H9 (cell line): ENCODE measurements at regions not wholly inside any gene's neighbourhood (a gene's known extent, or its start where the extent isn't known, plus 50 kb on each side); places are given as distances from the start of the nearest gene placed in this dataset.
A peak's percentile ranks its signal among the peaks of the same experiment; 100 is the strongest.

Experiments
- DNase-seq: peaks from one replicate; pipeline ENCODE4 v3.0.0-alpha.2; 2017
- H2AFZ ChIP-seq: one replicate; pipeline ENCODE4 v1.6.1; 2013; ENCODE audit warnings: mild to moderate bottlenecking, low read length, control low read depth, moderate library complexity
- H2AK5ac ChIP-seq: 2 replicates; pipeline ENCODE4 v1.6.1; 2013; ENCODE audit warnings: low read length, control low read depth, mixed read lengths; ENCODE audit not compliant: insufficient read length
- H2BK120ac ChIP-seq: one replicate; pipeline ENCODE4 v1.6.1; 2013; ENCODE audit warnings: low read depth, mild to moderate bottlenecking, low read length, control low read depth, inconsistent platforms; ENCODE audit not compliant: poor library complexity, severe bottlenecking
- H2BK12ac ChIP-seq: 2 replicates; pipeline ENCODE4 v1.6.1; 2013; ENCODE audit warnings: low read length, control low read depth, mixed read lengths, low read depth; ENCODE audit not compliant: insufficient read length
- H2BK15ac ChIP-seq: 2 replicates; pipeline ENCODE4 v1.6.1; 2013; ENCODE audit warnings: low read depth, low read length, control low read depth
- H2BK20ac ChIP-seq: one replicate; pipeline ENCODE4 v1.6.1; 2013; ENCODE audit warnings: low read depth, mild to moderate bottlenecking, low read length, control low read depth, inconsistent platforms; ENCODE audit not compliant: poor library complexity, severe bottlenecking
- H2BK5ac ChIP-seq: 2 replicates; pipeline ENCODE4 v1.6.1; 2013; ENCODE audit warnings: low read length, control low read depth, mixed read lengths; ENCODE audit not compliant: insufficient read length
- H3K14ac ChIP-seq: 2 replicates; pipeline ENCODE4 v1.6.1; 2013; ENCODE audit warnings: low read length, control low read depth; ENCODE audit not compliant: insufficient read depth
- H3K18ac ChIP-seq: 2 replicates; pipeline ENCODE4 v1.6.1; 2013; ENCODE audit warnings: low read depth, mild to moderate bottlenecking, mixed read lengths, low read length, control low read depth; ENCODE audit not compliant: insufficient read length
- H3K23ac ChIP-seq: 2 replicates; pipeline ENCODE4 v1.6.1; 2013; ENCODE audit warnings: low read length, control low read depth, mixed read lengths, low read depth; ENCODE audit not compliant: insufficient read length
- H3K23me2 ChIP-seq: 2 replicates; pipeline ENCODE4 v1.6.1; 2013; ENCODE audit warnings: low read depth, mild to moderate bottlenecking, mixed read lengths, low read length, control low read depth; ENCODE audit not compliant: insufficient read length, poor library complexity, severe bottlenecking
- H3K27ac ChIP-seq: 2 replicates; pipeline ENCODE4 v1.5.1; 2013; ENCODE audit warnings: low read length, control low read depth, mixed read lengths, low read depth; ENCODE audit not compliant: insufficient read length
- H3K27me3 ChIP-seq: 2 replicates; pipeline ENCODE4 v1.6.1; 2013; ENCODE audit warnings: low read length, control low read depth, inconsistent platforms; ENCODE audit not compliant: insufficient read depth
- H3K4ac ChIP-seq: 2 replicates; pipeline ENCODE4 v1.6.1; 2013; ENCODE audit warnings: low read depth, mild to moderate bottlenecking, control low read depth, inconsistent platforms, low read length, moderate library complexity
- H3K4me1 ChIP-seq: 2 replicates; pipeline ENCODE4 v1.6.1; 2013; ENCODE audit warnings: low read length, control low read depth, inconsistent platforms; ENCODE audit not compliant: insufficient read depth
- H3K4me2 ChIP-seq: 2 replicates; pipeline ENCODE4 v1.6.1; 2013; ENCODE audit warnings: low read length, control low read depth, mixed read lengths; ENCODE audit not compliant: insufficient read length, insufficient read depth
- H3K56ac ChIP-seq: 2 replicates; pipeline ENCODE4 v1.6.1; 2013; ENCODE audit warnings: low read depth, mild to moderate bottlenecking, mixed read lengths, low read length, control low read depth; ENCODE audit not compliant: insufficient read length
- H3K79me1 ChIP-seq: 2 replicates; pipeline ENCODE4 v1.6.1; 2013; ENCODE audit warnings: low read depth, mild to moderate bottlenecking, moderate library complexity, low read length, control low read depth, inconsistent platforms; ENCODE audit not compliant: insufficient read depth, poor library complexity, severe bottlenecking
- H3K79me2 ChIP-seq: 2 replicates; pipeline ENCODE4 v1.6.1; 2013; ENCODE audit warnings: low read length, control low read depth, inconsistent platforms; ENCODE audit not compliant: insufficient read depth
- H3K9ac ChIP-seq: 2 replicates; pipeline ENCODE4 v1.6.1; 2013; ENCODE audit warnings: low read length, control low read depth, mixed read lengths; ENCODE audit not compliant: insufficient read length; ENCODE audit errors: extremely low read depth
- H3K9me3 ChIP-seq: one replicate; pipeline ENCODE4 v1.6.1; 2013; ENCODE audit warnings: low read depth, low read length, inconsistent platforms; ENCODE audit not compliant: control insufficient read depth
- H3T11ph ChIP-seq: one replicate; pipeline ENCODE4 v1.6.1; 2013; ENCODE audit warnings: mild to moderate bottlenecking, low read length, control low read depth, inconsistent platforms
- H4K20me1 ChIP-seq: one replicate; pipeline ENCODE4 v1.6.1; 2013; ENCODE audit not compliant: control insufficient read depth, insufficient read length, insufficient read depth
- H4K5ac ChIP-seq: 2 replicates; pipeline ENCODE4 v1.6.1; 2013; ENCODE audit warnings: low read depth, mild to moderate bottlenecking, mixed read lengths, low read length, control low read depth; ENCODE audit not compliant: insufficient read length
- H4K8ac ChIP-seq: replicated peaks from 2 replicates; pipeline ENCODE4 v1.6.1; 2013; ENCODE audit warnings: low read length, control low read depth, mixed read lengths, low read depth; ENCODE audit not compliant: insufficient read length
- H4K91ac ChIP-seq: 2 replicates; pipeline ENCODE4 v1.6.1; 2013; ENCODE audit warnings: low read depth, mild to moderate bottlenecking, moderate library complexity, mixed read lengths, low read length, control low read depth; ENCODE audit not compliant: insufficient read length
- H3K27ac Mint-ChIP-seq, 3 experiments: 2 replicates in 2 of 3; 3 replicates in 1 of 3; pipeline ENCODE4 v1.8.0; 2020 to 2021; ENCODE audit warnings: mixed read lengths in 3 of 3, mild to moderate bottlenecking in 1 of 3, moderate library complexity in 1 of 3
- H3K27me3 Mint-ChIP-seq: 2 replicates; pipeline ENCODE4 v1.8.0; 2021; ENCODE audit warnings: low read depth, mild to moderate bottlenecking, moderate library complexity, mixed read lengths
- H3K36me3 Mint-ChIP-seq, 3 experiments: 2 replicates in 2 of 3; 3 replicates in 1 of 3; pipeline ENCODE4 v1.8.0; 2020 to 2021; ENCODE audit warnings: low read depth in 3 of 3, mixed read lengths in 3 of 3; ENCODE audit not compliant: insufficient read depth in 1 of 3
- H3K4me1 Mint-ChIP-seq, 2 experiments: 2 replicates each; pipeline ENCODE4 v1.8.0; 2020; ENCODE audit warnings: mixed read lengths in 2 of 2
- H3K4me3 Mint-ChIP-seq, 2 experiments: 2 replicates in 1 of 2; 3 replicates in 1 of 2; pipeline ENCODE4 v1.8.0; 2020 to 2021; ENCODE audit warnings: mild to moderate bottlenecking in 2 of 2, mixed read lengths in 2 of 2, moderate library complexity in 1 of 2
- H3K9me3 Mint-ChIP-seq, 2 experiments: 2 replicates in 1 of 2; 3 replicates in 1 of 2; pipeline ENCODE4 v1.8.0; 2020; ENCODE audit warnings: mild to moderate bottlenecking in 2 of 2, mixed read lengths in 2 of 2, moderate library complexity in 1 of 2
- WGBS: extraction: QIAGEN DNeasy Blood & Tissue Kit; methylation state at CpG from one replicate; pipeline ENCODE4 v1.1.7; 2013; ENCODE audit warnings: missing lambda C conversion rate, low lambda C conversion rate, mixed read lengths; ENCODE audit not compliant: insufficient read length; ENCODE audit errors: extremely low coverage; 5-methylcytosine and 5-hydroxymethylcytosine counted together
- TF ChIP-seq, protein P1 (sequence below): fragments of 200-600 bp; sonication (generic); conservative IDR thresholded peaks from 3 replicates; pipeline ENCODE4 v1.8.0; 2021; ENCODE audit warnings: antibody characterized with exemption, mild to moderate bottlenecking

DNA sequence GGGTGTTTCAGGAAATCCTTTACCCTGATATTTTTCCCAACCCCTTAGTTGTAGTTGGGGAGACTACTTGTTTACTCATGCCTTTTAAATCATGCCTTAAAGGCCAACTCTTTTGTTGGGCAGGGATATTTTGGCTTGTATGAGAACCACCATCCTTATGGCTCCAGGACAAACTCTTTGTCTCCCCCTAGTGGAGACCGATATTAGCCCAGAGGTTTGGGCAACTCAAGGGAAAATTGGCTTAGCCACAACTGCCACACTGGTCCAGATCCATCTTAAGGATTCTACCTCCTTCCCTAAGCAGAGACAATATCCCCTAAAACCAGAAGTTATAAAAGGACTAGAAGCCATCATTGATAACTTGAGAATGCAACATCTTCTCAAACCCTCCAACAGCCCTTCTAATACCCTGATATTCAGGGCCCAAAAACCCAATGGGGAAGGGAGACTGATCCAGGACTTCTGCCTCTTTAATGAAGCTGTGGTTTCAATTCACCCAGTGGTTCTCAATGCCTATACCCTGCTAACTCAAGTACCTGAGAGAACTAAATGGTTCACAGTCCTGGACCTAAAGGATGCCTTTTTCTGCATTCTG, 100.9 kb upstream of the HCN1 start:
- Mint-ChIP-seq H3K9me3 (peaks cover 30 to 41% of the 10 kb centered on the region in 2 experiments), H3K36me3 (peaks cover 2 to 6% (median 2%) of the 10 kb centered on the region in 3 experiments; a peak in 5 of 7 replicates), H3K27me3 (no peaks in the 10 kb centered on the region), H3K4me1 (no peaks in the 10 kb centered on the region), H3K4me3 (no peak overlapping the region), H3K27ac (no peak overlapping the region)
- Histone ChIP-seq H2BK12ac (no peak overlapping the region), H2BK20ac (no peak overlapping the region), H3K9ac (no peak overlapping the region), H3K18ac (no peak overlapping the region), H3K79me2 (no peaks in the 10 kb centered on the region), H3K4me1 (no peaks in the 10 kb centered on the region), H3K14ac (no peak overlapping the region), H3K23ac (no peak overlapping the region), H3K27me3 (no peaks in the 10 kb centered on the region; the same call in 1 of the 2 replicates), H3K9me3 (no peaks in the 10 kb centered on the region), H4K5ac (no peak overlapping the region), H3K4ac (no peak overlapping the region), H2AFZ (no peak overlapping the region), H3K4me2 (no peak overlapping the region), H2BK5ac (no peak overlapping the region), H3K27ac (no peak overlapping the region), H3K23me2 (no peaks in the 10 kb centered on the region), H2BK15ac (no peak overlapping the region), H4K8ac (no peak overlapping the region), H2BK120ac (no peak overlapping the region), H3T11ph (no peak overlapping the region), H3K56ac (no peak overlapping the region), H4K20me1 (no peaks in the 10 kb centered on the region), H2AK5ac (no peak overlapping the region), H4K91ac (no peak overlapping the region), H3K79me1 (no peaks in the 10 kb centered on the region)
- no peak for DNase-seq
- no CpG with 5 or more reads among the region's 1 CpG for WGBS
- TF ChIP-seq, protein P1, sequence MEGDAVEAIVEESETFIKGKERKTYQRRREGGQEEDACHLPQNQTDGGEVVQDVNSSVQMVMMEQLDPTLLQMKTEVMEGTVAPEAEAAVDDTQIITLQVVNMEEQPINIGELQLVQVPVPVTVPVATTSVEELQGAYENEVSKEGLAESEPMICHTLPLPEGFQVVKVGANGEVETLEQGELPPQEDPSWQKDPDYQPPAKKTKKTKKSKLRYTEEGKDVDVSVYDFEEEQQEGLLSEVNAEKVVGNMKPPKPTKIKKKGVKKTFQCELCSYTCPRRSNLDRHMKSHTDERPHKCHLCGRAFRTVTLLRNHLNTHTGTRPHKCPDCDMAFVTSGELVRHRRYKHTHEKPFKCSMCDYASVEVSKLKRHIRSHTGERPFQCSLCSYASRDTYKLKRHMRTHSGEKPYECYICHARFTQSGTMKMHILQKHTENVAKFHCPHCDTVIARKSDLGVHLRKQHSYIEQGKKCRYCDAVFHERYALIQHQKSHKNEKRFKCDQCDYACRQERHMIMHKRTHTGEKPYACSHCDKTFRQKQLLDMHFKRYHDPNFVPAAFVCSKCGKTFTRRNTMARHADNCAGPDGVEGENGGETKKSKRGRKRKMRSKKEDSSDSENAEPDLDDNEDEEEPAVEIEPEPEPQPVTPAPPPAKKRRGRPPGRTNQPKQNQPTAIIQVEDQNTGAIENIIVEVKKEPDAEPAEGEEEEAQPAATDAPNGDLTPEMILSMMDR = peak; percentile 73
